IMR-90 (cell line): ENCODE measurements at regions not wholly inside any gene's neighbourhood (a gene's known extent, or its start where the extent isn't known, plus 50 kb on each side); places are given as distances from the start of the nearest gene placed in this dataset.

ENCODE experiments used
- ATAC-seq: fragments of 200-7000 bp; cut with Tn5 transposase; 2 replicates; pipeline ENCODE4 v1.9.1; 2020; ENCODE audit warnings: low read depth, mild to moderate bottlenecking, moderate library complexity
- BruUV-seq: library from RNA; stranded (reverse); fragments of 400-500 nt; replicated peaks from 2 replicates; lab custom pipeline; 2021; lab: Mats Ljungman, UMichigan
- CTCF ChIA-PET: fragments of 300-600 bp; formaldehyde crosslinking; extraction: SDS; loops from one replicate; lab custom pipeline; 2021; ENCODE audit warnings: antibody characterized with exemption; lab: Yijun Ruan, JAX
- POLR2A ChIA-PET: fragments of 300-600 bp; sonication (Branson Sonifier 250); formaldehyde crosslinking; loops from one replicate; lab custom pipeline; 2022; ENCODE audit warnings: antibody characterized with exemption; ENCODE audit not compliant: unreplicated experiment; lab: Charles Lee
- DNase-seq: peaks from one replicate; pipeline ENCODE4 v3.0.0; 2013
- H2AFZ ChIP-seq: replicated peaks from 2 replicates; pipeline ENCODE3; 2013; ENCODE audit warnings: low read length, mild to moderate bottlenecking; ENCODE audit not compliant: poor library complexity
- H2AK5ac ChIP-seq: 2 replicates; pipeline ENCODE4 v1.6.1; 2013; ENCODE audit warnings: low read depth, low read length, inconsistent platforms
- H2AK9ac ChIP-seq: replicated peaks from 2 replicates; pipeline ENCODE3; 2013; ENCODE audit warnings: mild to moderate bottlenecking, low read depth, low read length, moderate library complexity; ENCODE audit not compliant: poor library complexity
- H2BK120ac ChIP-seq: 2 replicates; pipeline ENCODE4 v1.6.1; 2013; ENCODE audit warnings: low read depth, low read length, inconsistent platforms
- H2BK15ac ChIP-seq: 3 replicates; pipeline ENCODE4 v1.6.1; 2013; ENCODE audit warnings: low read depth, low read length, inconsistent platforms
- H2BK20ac ChIP-seq: 2 replicates; pipeline ENCODE4 v1.6.1; 2013; ENCODE audit warnings: low read depth, mild to moderate bottlenecking, inconsistent platforms, low read length, moderate library complexity
- H2BK5ac ChIP-seq: 2 replicates; pipeline ENCODE4 v1.6.1; 2013; ENCODE audit warnings: mild to moderate bottlenecking, low read depth, low read length, inconsistent platforms; ENCODE audit not compliant: poor library complexity, severe bottlenecking
- H3K14ac ChIP-seq: replicated peaks from 2 replicates; pipeline ENCODE4 v1.6.1; 2013; ENCODE audit warnings: low read depth, low read length, inconsistent platforms
- H3K18ac ChIP-seq: 2 replicates; pipeline ENCODE4 v1.6.1; 2013; ENCODE audit warnings: low read depth, low read length, control low read depth
- H3K23ac ChIP-seq: 2 replicates; pipeline ENCODE4 v1.6.1; 2013; ENCODE audit warnings: low read depth, low read length, inconsistent platforms
- H3K27ac ChIP-seq: 2 replicates; pipeline ENCODE4 v1.5.1; 2013; ENCODE audit warnings: mild to moderate bottlenecking, control low read depth, low read length; ENCODE audit not compliant: insufficient read depth
- H3K27me3 ChIP-seq: 2 replicates; pipeline ENCODE4 v1.6.1; 2013; ENCODE audit warnings: low read length; ENCODE audit not compliant: control insufficient read depth, insufficient read depth
- H3K36me3 ChIP-seq: 2 replicates; pipeline ENCODE4 v1.6.1; 2013; ENCODE audit warnings: low read length, mixed read lengths; ENCODE audit not compliant: control insufficient read depth, insufficient read depth
- H3K4ac ChIP-seq: 2 replicates; pipeline ENCODE4 v1.6.1; 2013; ENCODE audit warnings: low read depth, low read length, inconsistent platforms
- H3K4me1 ChIP-seq: 2 replicates; pipeline ENCODE4 v1.6.1; 2013; ENCODE audit warnings: low read length, mixed read lengths; ENCODE audit not compliant: control insufficient read depth, insufficient read depth
- H3K4me2 ChIP-seq: 2 replicates; pipeline ENCODE4 v1.6.1; 2013; ENCODE audit warnings: low read depth, mild to moderate bottlenecking, control low read depth, low read length, moderate library complexity
- H3K4me3 ChIP-seq: 2 replicates; pipeline ENCODE4 v1.5.1; 2013; ENCODE audit warnings: low read depth, mild to moderate bottlenecking, control low read depth, low read length, moderate library complexity; ENCODE audit not compliant: insufficient read depth
- H3K56ac ChIP-seq: 2 replicates; pipeline ENCODE4 v1.6.1; 2013; ENCODE audit warnings: low read length, inconsistent platforms; ENCODE audit not compliant: insufficient read depth; ENCODE audit errors: extremely low read depth
- H3K79me1 ChIP-seq, 2 experiments: 2 replicates each; pipeline ENCODE4 v1.6.1; 2013; ENCODE audit warnings: low read length in 2 of 2, inconsistent platforms in 1 of 2, low read depth in 1 of 2
- H3K9ac ChIP-seq: 2 replicates; pipeline ENCODE4 v1.6.1; 2013; ENCODE audit warnings: low read depth, low read length, control low read depth
- H3K9me1 ChIP-seq: 2 replicates; pipeline ENCODE4 v1.6.1; 2013; ENCODE audit warnings: low read length, inconsistent platforms; ENCODE audit not compliant: insufficient read depth
- H3K9me3 ChIP-seq: 2 replicates; pipeline ENCODE4 v1.6.1; 2013; ENCODE audit warnings: low read length; ENCODE audit not compliant: control insufficient read depth, insufficient read depth
- H4K20me1 ChIP-seq: 2 replicates; pipeline ENCODE4 v1.6.1; 2013; ENCODE audit warnings: low read length, inconsistent platforms; ENCODE audit not compliant: insufficient read depth
- H4K5ac ChIP-seq: 2 replicates; pipeline ENCODE4 v1.6.1; 2013; ENCODE audit warnings: mild to moderate bottlenecking, low read depth, low read length, control low read depth
- H4K8ac ChIP-seq, 2 experiments: 2 replicates each; pipeline ENCODE4 v1.6.1; 2013; ENCODE audit warnings: low read depth in 2 of 2, low read length in 2 of 2, control low read depth in 1 of 2, inconsistent platforms in 1 of 2
- H4K91ac ChIP-seq: 2 replicates; pipeline ENCODE4 v1.6.1; 2013; ENCODE audit warnings: low read depth, low read length, inconsistent platforms; ENCODE audit not compliant: insufficient read depth
- BHLHE40 ChIP-seq: fragments of 150-350 bp; IDR thresholded peaks from 2 replicates; pipeline ENCODE4 v1.6.1; 2016; ENCODE audit warnings: mild to moderate bottlenecking, low read depth, low read length
- ELK1 ChIP-seq: fragments of 150-350 bp; IDR thresholded peaks from 2 replicates; pipeline ENCODE4 v1.6.1; 2016; ENCODE audit warnings: low read depth, mild to moderate bottlenecking, low read length, moderate library complexity, borderline replicate concordance
- MAFK ChIP-seq: IDR thresholded peaks from 2 replicates; pipeline ENCODE4 v1.6.1; 2012; ENCODE audit warnings: low read depth, low read length, improper control_type of control experiment
- POLR2A ChIP-seq: IDR thresholded peaks from 2 replicates; pipeline ENCODE4 v1.6.1; 2012; ENCODE audit warnings: mild to moderate bottlenecking, low read depth, low read length
- RAD21 ChIP-seq: IDR thresholded peaks from 2 replicates; pipeline ENCODE4 v1.6.1; 2012; ENCODE audit warnings: low read length, improper control_type of control experiment
- RFX5 ChIP-seq: IDR thresholded peaks from 2 replicates; pipeline ENCODE4 v1.8.0; 2012; ENCODE audit warnings: low read depth, mild to moderate bottlenecking, low read length, moderate library complexity
- WGBS, 2 experiments: methylation state at CpG; one replicate each; pipeline versions ENCODE4 v1.1.5 to v1.1.7; 2013; ENCODE audit warnings: missing lambda C conversion rate in 2 of 2; ENCODE audit not compliant: insufficient read length in 1 of 2; ENCODE audit errors: extremely low coverage in 2 of 2; 5-methylcytosine and 5-hydroxymethylcytosine counted together
- dilution Hi-C: fragments of 300-500 bp; cut with HindIII; formaldehyde crosslinking; loops from one replicate; pipeline ENCODE4 v1.14.3; 2018; ENCODE audit warnings: low sequenced_read_pairs; ENCODE audit not compliant: unreplicated experiment
- in situ Hi-C: fragments of 300-500 bp; cut with MboI; formaldehyde crosslinking; loops from 3 replicates; pipeline ENCODE4 v1.14.3; 2019; ENCODE audit warnings: low sequenced_read_pairs, inconsistent platforms, mixed read lengths
- intact Hi-C: fragments of 100-400 bp; cut with micrococcal nuclease; formaldehyde crosslinking; loops from 2 replicates; pipeline ENCODE4 v1.10.0; 2022

GRCh38 chr10:43861966-43862751 is 213.5 kb upstream of the ZNF32 start (continued):
- TF ChIP-seq ELK1 (no peak), BHLHE40 (no peak), RAD21 (no peak), POLR2A (no peak)

GRCh38 chr10:43859016-43859525 is 210.4 kb upstream of the ZNF32 start:
- BruUV-seq = no TSS peak
- 95% methylated on average over 3 of the region's 6 CpGs; no CpG with 5 or more reads in 1 of the 2 experiments for WGBS, 2 experiments
- CTCF ChIA-PET = no interaction called here

More at GRCh38 chr10:43859016-43859525, 210.4 kb upstream of the ZNF32 start:
- DNase-seq (no peak), ATAC-seq (no peak)
- peak overlapping the region; percentile 30; the same call in 1 of the 2 replicates for H4K91ac ChIP-seq
- H2AK9ac ChIP-seq = no peak overlapping the region
- H3K56ac ChIP-seq = no peak overlapping the region
- H3K4me3 ChIP-seq = no peak overlapping the region
- H3K79me1 ChIP-seq = 0 out of 4 replicates have a peak, but pooled peaks cover 0 to under 1% of the 10 kb centered on the region in 2 experiments
- H3K14ac ChIP-seq = no peak overlapping the region
- no peak overlapping the region for H4K5ac ChIP-seq
- H3K27me3 ChIP-seq = no peaks in the 10 kb centered on the region
- H2BK20ac ChIP-seq = peak overlapping the region; percentile 69; the same call in 1 of the 2 replicates
- dilution Hi-C loops = no loop called here
- 0 out of 2 replicates have a peak overlapping the region, but pooled peaks have one; percentile 2 for H3K18ac ChIP-seq
- POLR2A ChIA-PET = no interaction called here
- in situ Hi-C loops = no loop called here
- H2BK5ac ChIP-seq = no peak overlapping the region
- no peak overlapping the region for H3K9ac ChIP-seq
- peak overlapping the region; percentile 20 for H2BK120ac ChIP-seq
- H4K8ac ChIP-seq = no peak overlapping the region
- H3K9me3 ChIP-seq = no peaks in the 10 kb centered on the region
- H3K36me3 ChIP-seq = no peaks in the 10 kb centered on the region
- TF ChIP-seq RFX5 (no peak), MAFK (peak; percentile 94)
- peaks cover 15% of the 10 kb centered on the region for H3K9me1 ChIP-seq
- no peak overlapping the region for H3K4me2 ChIP-seq
- H3K4ac ChIP-seq = peak overlapping the region; percentile 14
- no peak overlapping the region for H2AFZ ChIP-seq
- H2BK15ac ChIP-seq = peak overlapping the region; percentile 23; the same call in 1 of the 3 replicates
- intact Hi-C loops = no loop called here
- H3K23ac ChIP-seq = no peak overlapping the region
- no peak overlapping the region for H3K27ac ChIP-seq
- no peaks in the 10 kb centered on the region for H4K20me1 ChIP-seq
- H3K4me1 ChIP-seq = peaks cover 19% of the 10 kb centered on the region
- peak overlapping the region; percentile 18; the same call in 1 of the 2 replicates for H2AK5ac ChIP-seq
